Mucosa of descending colon (tissue), 3 donors: ENCODE measurements at regions not wholly inside any gene's neighbourhood (a gene's known extent, or its start where the extent isn't known, plus 50 kb on each side); places are given as distances from the start of the nearest gene placed in this dataset.

Experiments used
- ATAC-seq: fragments of 200-7000 bp; cut with Tn5 transposase; one replicate; pipeline ENCODE4 v1.9.1; 2020; ENCODE audit warnings: mild to moderate bottlenecking, moderate library complexity
- DNase-seq, 3 donors: peaks; one replicate each; pipeline ENCODE4 v3.0.0-alpha.2; 2020
- H3K36me3 ChIP-seq: fragments of 200-600 bp; one replicate; pipeline ENCODE4 v1.8.0; 2021; ENCODE audit warnings: low read depth, mild to moderate bottlenecking
- H3K4me1 ChIP-seq: fragments of 200-600 bp; one replicate; pipeline ENCODE4 v1.8.0; 2021; ENCODE audit warnings: low read depth, mild to moderate bottlenecking
- H3K4me3 ChIP-seq: fragments of 200-600 bp; one replicate; pipeline ENCODE4 v1.8.0; 2021; ENCODE audit warnings: mild to moderate bottlenecking
- H3K9me3 ChIP-seq: fragments of 200-600 bp; one replicate; pipeline ENCODE4 v1.8.0; 2021; ENCODE audit warnings: mild to moderate bottlenecking
- intact Hi-C, 2 donors: fragments of 100-400 bp; cut with DNase I in 1 of 2; cut with micrococcal nuclease in 1 of 2; formaldehyde crosslinking; loops; one replicate each; pipeline versions ENCODE4 v1.11.0 to v1.11.1; 2022; cut with DNase I, micrococcal nuclease
- TF ChIP-seq, protein P1 (sequence below): fragments of 200-600 bp; IDR thresholded peaks from one replicate; pipeline ENCODE4 v1.8.0; 2022; ENCODE audit warnings: antibody characterized with exemption, mild to moderate bottlenecking
- donor health status: DM: no; HTN: no; CAD: no; lungs with moderate emphysema.
- donor health status: DM: no; HTN: no; CAD: no.
- donor health status: DM: no; HTN: yes; CAD: no.

DNA sequence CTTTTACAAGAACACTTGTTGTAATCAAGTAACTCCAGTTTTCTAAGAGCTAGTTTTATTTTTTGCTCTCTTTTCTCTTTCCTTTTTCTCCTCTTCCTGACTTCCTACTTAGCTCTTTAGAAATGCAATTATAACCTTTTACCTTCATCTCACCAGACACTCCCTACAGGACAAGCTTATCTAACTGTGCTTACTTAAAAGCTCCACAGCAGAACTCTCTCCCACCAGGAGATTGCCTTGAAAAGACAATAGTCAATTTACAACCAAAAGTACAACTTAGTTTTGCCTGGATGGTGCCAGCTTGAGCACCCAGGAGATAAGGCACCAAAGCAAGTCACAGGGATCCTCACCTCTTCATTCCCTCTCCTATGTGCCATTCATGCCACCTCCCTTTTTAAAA is 573.8 kb upstream of the LMCD1 start:
- Histone ChIP-seq H3K4me1 (peaks cover 17% of the 10 kb centered on the region), H3K4me3 (no peak overlapping the region), H3K36me3 (no peaks in the 10 kb centered on the region), H3K9me3 (no peaks in the 10 kb centered on the region)
- no peak for DNase-seq
- peak; percentile 73 for ATAC-seq
- intact Hi-C loops, result no loop called here
- TF ChIP-seq, protein P1, sequence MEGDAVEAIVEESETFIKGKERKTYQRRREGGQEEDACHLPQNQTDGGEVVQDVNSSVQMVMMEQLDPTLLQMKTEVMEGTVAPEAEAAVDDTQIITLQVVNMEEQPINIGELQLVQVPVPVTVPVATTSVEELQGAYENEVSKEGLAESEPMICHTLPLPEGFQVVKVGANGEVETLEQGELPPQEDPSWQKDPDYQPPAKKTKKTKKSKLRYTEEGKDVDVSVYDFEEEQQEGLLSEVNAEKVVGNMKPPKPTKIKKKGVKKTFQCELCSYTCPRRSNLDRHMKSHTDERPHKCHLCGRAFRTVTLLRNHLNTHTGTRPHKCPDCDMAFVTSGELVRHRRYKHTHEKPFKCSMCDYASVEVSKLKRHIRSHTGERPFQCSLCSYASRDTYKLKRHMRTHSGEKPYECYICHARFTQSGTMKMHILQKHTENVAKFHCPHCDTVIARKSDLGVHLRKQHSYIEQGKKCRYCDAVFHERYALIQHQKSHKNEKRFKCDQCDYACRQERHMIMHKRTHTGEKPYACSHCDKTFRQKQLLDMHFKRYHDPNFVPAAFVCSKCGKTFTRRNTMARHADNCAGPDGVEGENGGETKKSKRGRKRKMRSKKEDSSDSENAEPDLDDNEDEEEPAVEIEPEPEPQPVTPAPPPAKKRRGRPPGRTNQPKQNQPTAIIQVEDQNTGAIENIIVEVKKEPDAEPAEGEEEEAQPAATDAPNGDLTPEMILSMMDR, result no peak

DNA sequence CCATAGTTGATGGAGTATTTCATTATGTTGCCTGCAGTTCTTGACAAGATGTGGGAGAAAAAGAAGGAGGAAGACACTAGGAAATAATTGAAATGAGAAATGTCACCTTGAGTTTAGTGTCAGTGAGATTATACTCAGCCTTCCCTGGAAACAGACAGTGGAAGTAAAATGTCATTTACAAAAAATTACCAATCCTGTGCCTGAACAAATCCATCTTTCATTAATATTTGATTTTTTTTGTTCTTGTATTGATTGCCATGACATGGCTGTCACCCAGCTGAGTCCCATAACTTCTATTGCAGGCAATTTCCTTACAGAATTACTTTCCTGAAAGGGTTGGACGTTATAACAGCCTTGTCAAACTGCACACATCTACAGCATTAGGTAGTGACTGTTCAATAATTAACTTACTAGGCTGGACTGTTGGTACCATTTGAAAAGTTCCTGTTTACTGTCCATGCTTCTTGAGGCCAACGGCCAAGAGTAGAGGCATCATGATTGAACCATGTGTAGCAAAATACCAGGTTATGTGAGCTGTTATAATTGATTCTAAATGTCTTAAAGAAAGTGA is 572.2 kb upstream of the LMCD1 start:
- DNase-seq, result peak in 1 of 3 donors; percentile 45

DNA sequence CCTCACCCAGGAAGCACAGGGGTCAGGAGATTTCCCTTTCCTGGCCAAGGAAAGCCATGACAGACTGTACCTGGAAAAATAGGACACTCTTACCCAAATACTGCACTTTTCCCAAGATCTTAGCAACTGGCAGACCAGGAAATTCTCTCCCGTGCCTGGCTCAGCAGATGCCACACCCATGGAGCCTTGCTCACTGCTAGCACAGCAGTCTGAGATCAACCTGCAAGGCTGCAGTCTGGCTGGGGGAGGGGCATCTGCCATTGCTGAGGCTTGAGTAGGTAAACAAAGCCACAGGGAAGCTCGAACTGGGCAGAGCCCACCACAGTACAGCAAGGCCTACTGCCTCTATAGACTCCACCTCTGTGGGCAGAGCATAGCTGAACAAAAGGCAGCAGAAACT is 567.3 kb upstream of the LMCD1 start:
- TF ChIP-seq, protein P1, result no peak
- intact Hi-C loops, result no loop called here
- DNase-seq (peak; percentile 67 to 74 (median 73)), ATAC-seq (peak; percentile 54)
- Histone ChIP-seq H3K4me1 (peaks cover 8% of the 10 kb centered on the region), H3K36me3 (no peaks in the 10 kb centered on the region), H3K4me3 (no peak overlapping the region), H3K9me3 (peaks cover 4% of the 10 kb centered on the region)

More for the DNA sequence above, 572.2 kb upstream of the LMCD1 start:
- Histone ChIP-seq H3K4me3 (no peak overlapping the region), H3K36me3 (no peaks in the 10 kb centered on the region), H3K9me3 (no peaks in the 10 kb centered on the region), H3K4me1 (peaks cover 9% of the 10 kb centered on the region)
- intact Hi-C loops, result no loop called here
- TF ChIP-seq, protein P1, result no peak
- ATAC-seq, result peak; percentile 86

DNA sequence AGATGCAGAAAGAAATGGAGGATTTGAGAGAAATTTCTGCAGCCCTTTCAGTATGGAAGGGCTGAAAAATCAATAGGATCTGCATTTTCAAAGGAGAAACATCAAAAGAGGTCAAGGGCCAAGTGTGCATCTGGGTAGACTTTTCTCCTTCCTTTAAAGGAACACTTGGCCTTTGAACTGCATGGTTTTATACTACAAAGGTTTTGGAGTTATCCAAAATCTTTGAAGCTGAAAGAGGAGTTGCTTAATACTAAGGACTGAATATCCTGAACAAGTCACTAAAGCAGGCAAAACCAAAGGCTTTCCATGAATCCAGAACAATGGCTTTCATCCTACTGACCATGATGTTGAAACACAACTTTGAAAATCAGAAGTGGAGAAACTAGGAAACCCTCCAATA is 553.7 kb upstream of the LMCD1 start:
- no peaks in the 10 kb centered on the region for H3K9me3 ChIP-seq
- TF ChIP-seq, protein P1, result no peak
- intact Hi-C loops, result no loop called here
- H3K36me3 ChIP-seq, result no peaks in the 10 kb centered on the region
- no peak for ATAC-seq
- H3K4me3 ChIP-seq, result no peak overlapping the region
- no peak for DNase-seq
- no peaks in the 10 kb centered on the region for H3K4me1 ChIP-seq

DNA sequence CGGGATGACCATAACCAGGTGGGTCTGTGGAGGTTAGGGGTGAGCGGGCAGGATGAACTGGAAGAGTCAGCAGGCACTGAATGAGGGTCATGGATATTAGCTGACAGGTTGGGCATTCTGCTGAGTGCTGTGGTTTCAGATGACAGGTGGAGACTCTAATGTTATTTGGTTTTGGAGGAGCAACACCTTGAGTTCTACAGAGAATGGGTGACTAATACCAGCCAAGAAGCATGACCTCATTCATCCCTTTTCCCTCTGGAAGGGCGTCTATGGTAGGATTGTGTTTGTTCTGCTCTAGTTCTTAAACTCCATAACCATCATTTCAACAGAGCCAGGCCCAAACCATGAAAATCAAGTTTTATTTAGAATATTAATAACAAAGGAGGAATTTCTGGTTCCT is 550.7 kb upstream of the LMCD1 start:
- ATAC-seq, result no peak
- intact Hi-C loops, result no loop called here
- H3K4me3 ChIP-seq, result no peak overlapping the region
- no peaks in the 10 kb centered on the region for H3K36me3 ChIP-seq
- TF ChIP-seq, protein P1, result no peak
- no peaks in the 10 kb centered on the region for H3K4me1 ChIP-seq
- DNase-seq, result no peak
- no peaks in the 10 kb centered on the region for H3K9me3 ChIP-seq
